GM19193 (cell line): ENCODE measurements at regions not wholly inside any gene's neighbourhood (a gene's known extent, or its start where the extent isn't known, plus 50 kb on each side); places are given as distances from the start of the nearest gene placed in this dataset.

ENCODE experiments used
- POLR2A ChIP-seq: IDR thresholded peaks from 4 replicates; pipeline ENCODE4 v1.6.1; 2011; ENCODE audit not compliant: insufficient read depth, insufficient read length; ENCODE audit errors: extremely low read depth

- TF ChIP-seq POLR2A = no peak
Measured at GRCh38 chr17:70370816-70371215, 201.5 kb downstream of the KCNJ2 start.

GRCh38 chr17:70373369-70373768 lies 204.0 kb downstream of the KCNJ2 start:
- no peak for TF ChIP-seq POLR2A

DNA sequence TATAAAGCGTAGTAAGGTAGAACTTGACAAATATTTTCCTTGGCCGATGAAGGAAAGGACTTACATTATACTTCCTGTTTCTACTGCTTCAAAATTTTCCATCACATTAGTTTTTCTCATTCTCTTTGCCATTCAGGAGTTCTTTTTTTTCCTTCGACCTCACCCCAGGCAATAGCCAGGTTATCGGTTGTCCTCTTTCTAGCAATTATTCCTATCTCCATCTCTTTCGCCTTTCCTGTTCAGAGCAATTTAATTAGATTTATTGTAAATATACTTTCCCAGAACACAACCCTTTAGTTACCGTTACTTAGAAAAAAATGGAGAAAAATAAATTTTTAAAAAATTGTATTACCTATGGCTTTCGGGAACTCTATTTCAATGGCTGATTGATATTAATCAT lies 205.2 kb downstream of the KCNJ2 start:
- TF ChIP-seq POLR2A = no peak

DNA sequence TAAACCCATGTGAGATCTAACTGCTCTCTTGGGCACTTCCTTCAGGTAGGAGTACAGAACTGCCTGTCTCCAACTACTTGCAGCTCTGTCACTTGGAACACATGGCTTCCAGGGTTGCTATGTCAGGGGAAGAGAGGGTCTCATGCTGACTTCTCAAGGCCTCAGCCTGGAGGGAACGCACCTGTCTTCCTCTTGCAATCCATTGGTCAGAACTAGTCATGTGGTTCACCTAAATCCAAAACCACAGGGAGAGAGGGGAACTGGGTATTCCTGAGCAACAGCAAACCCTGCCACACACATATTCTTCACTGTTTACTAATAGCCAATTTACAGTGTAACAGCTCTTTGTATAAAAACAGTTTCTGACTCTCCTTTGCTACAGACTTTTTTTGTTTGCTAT lies 206.1 kb downstream of the KCNJ2 start:
- TF ChIP-seq POLR2A = no peak

DNA sequence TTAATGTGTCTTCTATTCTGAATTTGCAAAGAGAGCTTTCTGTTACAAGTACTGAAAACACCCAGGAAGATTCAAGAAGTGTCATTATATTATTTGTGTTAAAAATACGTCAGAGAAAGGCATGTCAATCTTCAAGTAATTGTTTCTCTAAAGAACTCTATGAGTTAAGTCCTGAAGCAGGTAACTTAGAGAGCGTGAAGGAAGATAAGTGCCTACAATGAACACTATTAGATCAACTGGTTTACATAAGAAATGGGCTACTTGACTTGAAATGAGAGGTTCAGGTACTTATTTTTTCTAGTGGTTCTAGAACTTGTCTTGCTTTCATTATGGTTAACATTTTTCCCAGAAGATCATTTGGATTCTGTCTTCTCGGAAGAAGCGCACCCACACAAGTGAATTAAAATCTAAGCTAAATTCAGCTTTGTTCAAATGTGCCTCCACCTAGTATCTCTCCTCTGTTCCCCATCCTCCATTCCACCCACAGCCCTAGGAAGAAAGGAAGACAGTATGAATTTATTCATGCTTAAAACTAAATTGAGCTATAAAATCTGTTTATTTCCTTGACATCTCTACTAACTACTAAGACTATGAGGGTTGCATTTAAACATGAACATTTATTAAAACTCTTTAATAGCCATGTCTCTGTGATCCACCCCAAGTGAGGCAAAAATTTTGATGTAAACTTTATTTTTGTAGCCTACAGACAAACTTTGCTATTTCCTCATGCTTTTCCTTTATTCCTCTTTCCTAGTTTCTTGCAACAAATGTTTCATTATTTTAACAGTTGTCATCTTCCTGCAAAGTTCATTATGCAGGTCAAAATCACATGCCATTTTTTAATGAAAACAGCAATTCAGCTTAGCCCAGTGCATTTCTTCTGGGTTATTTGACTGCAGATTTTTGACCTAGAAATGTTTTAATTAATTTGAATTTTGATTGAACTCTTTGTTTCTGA lies 206.8 kb downstream of the KCNJ2 start:
- TF ChIP-seq POLR2A = no peak

DNA sequence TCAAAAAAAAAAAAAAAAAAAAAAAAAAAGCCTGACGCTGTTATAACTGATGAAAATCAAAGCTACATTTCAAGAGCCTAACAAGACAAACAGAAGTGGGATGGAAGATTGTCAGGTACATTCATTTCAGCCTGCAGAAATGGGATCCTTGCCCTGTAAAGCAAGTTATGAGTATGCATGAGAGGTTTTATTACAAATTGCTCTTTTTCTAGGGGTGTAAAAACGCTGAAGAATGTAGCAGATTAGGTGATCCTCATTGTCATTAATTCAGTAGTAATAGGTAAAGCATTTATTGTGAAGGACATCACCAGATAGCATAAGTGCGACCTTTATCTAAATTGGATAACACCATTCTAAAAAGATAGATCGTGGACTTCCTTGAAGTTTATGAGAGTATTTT lies 208.3 kb downstream of the KCNJ2 start:
- no peak for TF ChIP-seq POLR2A

GRCh38 chr17:70378076-70378475 lies 208.7 kb downstream of the KCNJ2 start:
- no peak for TF ChIP-seq POLR2A

- TF ChIP-seq POLR2A = no peak
Measured at GRCh38 chr17:70379945-70380344, 210.6 kb downstream of the KCNJ2 start.

GRCh38 chr17:70388326-70388725 lies 219.0 kb downstream of the KCNJ2 start:
- TF ChIP-seq POLR2A = no peak

GRCh38 chr17:70390049-70390448 lies 220.7 kb downstream of the KCNJ2 start:
- no peak for TF ChIP-seq POLR2A

DNA sequence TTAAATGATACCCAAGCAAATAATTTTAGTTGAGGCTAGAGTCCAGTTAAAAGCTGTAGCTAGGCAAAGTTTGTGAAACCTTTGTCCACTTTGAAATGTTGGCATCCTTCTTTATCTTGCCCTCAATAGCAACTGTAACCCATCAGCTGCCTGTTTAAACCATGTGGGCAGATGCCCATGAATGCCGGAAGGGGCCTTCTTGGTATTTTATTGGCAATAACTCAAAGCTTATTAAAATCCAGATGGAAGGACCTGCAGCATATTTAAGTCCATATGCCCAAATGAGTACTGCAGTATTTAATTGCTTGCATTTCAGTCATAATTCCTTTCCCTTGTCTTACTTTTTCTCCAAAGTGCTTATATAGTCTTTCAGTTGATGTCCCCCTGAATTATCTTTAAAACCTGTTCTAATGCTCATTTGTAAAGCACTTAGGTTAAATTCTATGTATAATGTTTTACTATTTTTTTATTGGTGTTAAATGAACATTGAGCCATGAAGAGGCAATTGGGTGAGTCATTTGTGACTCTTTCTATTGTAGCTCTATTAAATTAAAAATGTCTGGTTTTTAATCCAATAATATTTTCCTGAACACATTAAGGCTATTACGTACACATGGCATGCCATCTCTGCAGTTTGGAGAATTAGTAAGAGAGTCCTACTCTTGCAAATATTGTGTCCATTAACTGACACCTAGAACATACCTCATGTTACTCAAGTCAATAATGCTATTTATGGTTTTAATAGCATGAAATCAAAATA lies 225.3 kb downstream of the KCNJ2 start:
- TF ChIP-seq POLR2A = no peak

GRCh38 chr17:70405492-70406220 lies 236.3 kb downstream of the KCNJ2 start:
- TF ChIP-seq POLR2A = no peak

DNA sequence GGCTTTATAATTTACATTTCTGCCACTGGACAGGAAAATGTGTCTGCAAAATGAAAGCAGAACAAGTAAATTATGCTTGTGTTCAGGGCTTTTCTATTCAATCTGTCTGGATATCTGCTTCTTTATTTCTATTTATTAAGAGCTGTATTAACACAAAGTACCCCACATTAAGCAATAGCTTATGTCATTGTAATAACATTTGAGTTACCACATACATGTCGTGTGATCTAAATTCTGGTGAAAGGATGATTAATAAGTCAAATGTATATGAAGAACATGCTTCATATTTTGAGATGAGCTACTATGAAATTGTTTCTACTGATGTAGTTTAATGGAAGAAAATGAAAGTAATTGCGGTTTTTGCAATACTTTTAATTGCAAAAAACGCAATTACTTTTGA lies 238.2 kb downstream of the KCNJ2 start:
- no peak for TF ChIP-seq POLR2A

DNA sequence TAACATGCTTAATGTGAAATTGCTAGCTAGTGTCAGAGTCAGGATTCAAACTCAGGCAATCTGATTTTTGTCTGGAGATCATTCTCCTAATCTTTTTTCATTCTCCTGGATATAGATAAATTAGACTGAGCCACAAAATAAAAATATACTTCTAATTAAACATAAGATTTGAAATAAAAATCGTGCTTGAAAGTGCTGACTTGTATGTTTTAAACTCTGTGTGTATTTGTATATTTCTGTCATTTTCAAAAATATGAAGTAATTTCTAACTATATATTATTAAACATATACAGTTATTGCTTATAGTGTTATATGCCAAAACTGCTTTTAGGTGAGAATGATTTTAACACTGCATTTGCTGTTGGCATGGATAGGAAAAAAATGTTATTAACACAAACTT lies 239.4 kb downstream of the KCNJ2 start:
- TF ChIP-seq POLR2A = no peak

DNA sequence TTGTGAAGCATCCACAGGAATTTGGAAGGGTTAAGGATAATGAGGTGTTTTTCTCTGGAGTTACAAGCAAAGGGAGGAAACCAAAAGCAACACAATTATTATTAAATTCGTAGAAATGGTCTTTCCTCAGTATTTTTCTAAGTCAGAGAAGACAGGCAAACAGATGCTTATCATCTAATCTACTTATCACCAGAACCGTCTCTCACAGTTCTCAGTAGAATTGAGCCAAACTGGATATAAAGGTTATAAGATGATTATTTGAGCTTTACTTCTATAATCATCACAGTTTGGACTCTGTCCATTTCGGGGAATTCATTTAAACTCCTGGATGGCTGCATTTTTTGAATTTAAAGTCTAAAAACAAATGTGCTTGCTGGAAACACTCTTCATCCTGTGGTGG lies 245.0 kb downstream of the KCNJ2 start:
- TF ChIP-seq POLR2A = no peak

DNA sequence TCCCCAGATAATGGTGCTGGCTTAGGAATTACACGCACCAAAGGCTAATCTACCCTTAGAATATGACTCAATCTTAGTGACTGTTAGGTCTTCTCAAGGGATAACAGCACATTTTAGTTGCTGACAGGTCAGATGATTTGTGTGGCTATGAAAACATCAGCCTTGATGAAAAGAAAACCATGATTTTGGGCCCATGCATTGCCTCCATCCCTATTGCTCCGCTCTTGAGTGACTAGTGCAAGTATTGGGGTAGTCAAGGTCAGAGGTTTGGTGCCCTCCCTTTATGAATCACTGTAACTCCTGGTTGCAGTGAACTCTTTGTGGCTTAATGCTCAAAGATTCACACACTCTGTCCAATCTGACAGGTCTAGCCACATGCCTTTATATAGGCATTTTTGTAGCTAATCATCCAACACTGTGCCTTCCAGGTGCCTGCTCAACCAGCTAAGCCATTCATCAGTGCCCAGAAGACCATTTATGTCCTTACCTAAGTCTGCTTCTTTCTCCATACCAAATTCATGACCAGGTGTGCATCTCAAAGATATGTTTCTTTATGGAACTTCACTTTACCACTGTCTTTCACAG lies 251.6 kb downstream of the KCNJ2 start:
- TF ChIP-seq POLR2A = no peak

GRCh38 chr17:70422862-70423261 lies 253.5 kb downstream of the KCNJ2 start:
- no peak for TF ChIP-seq POLR2A
